ENCODE measurements at regions not wholly inside any gene's neighbourhood (a gene's known extent, or its start where the extent isn't known, plus 50 kb on each side); places are given as distances from the start of the nearest gene placed in this dataset.

- Mint-ChIP-seq H3K4me1 (ENCODE audit: low read depth, unreplicated experiment) (peaks cover 25% of the 10 kb centered on the region), H3K4me3 (ENCODE audit: unreplicated experiment) (no peak overlapping the region), H3K27me3 (ENCODE audit: insufficient read depth, unreplicated experiment) (no peaks in the 10 kb centered on the region), H3K9me3 (ENCODE audit: unreplicated experiment) (no peaks in the 10 kb centered on the region), H3K36me3 (ENCODE audit: insufficient read depth, unreplicated experiment) (no peaks in the 10 kb centered on the region), H3K27ac (ENCODE audit: unreplicated experiment) (no peak overlapping the region)
- ChIA-PET CTCF (no interaction called here), POLR2A (no interaction called here)
- TF ChIP-seq CTCF (IDR thresholded peaks at IDR 0.05; ENCODE audit: insufficient read depth in 1 of 2, low read depth in 1 of 2, low read length in 1 of 2, severe bottlenecking in 1 of 2, unreplicated experiment in 1 of 2) = no peak
- H3K27me3 ChIP-seq (replicated peaks; ENCODE audit: control insufficient read depth, insufficient read depth, low read length) = no peaks in the 10 kb centered on the region
- no peaks in the 10 kb centered on the region for H3K9me3 ChIP-seq
- intact Hi-C loops (cut with micrococcal nuclease; ENCODE audit: unreplicated experiment) = no loop called here
- BruUV-seq (replicated peaks) = no TSS peak
- no peak overlapping the region for H3K4me3 ChIP-seq (ENCODE audit: low read depth, low read length)
- no peaks in the 10 kb centered on the region for H3K36me3 ChIP-seq (ENCODE audit: control insufficient read depth, insufficient read depth, low read length)
- DNase-seq = no peak
- peaks cover 31% of the 10 kb centered on the region for H3K4me1 ChIP-seq
Measured at GRCh38 chr3:65149877-65150276, 462.1 kb upstream of the ADAMTS9 start.

GRCh38 chr3:65148687-65149086, 460.9 kb upstream of the ADAMTS9 start:
- no peaks in the 10 kb centered on the region for H3K9me3 ChIP-seq
- H3K4me3 Mint-ChIP-seq (ENCODE audit: unreplicated experiment) = no peak overlapping the region
- ChIA-PET POLR2A (no interaction called here), CTCF (no interaction called here)
- no peaks in the 10 kb centered on the region for H3K27me3 ChIP-seq (replicated peaks; ENCODE audit: control insufficient read depth, insufficient read depth, low read length)
- no peaks in the 10 kb centered on the region for H3K36me3 Mint-ChIP-seq (ENCODE audit: insufficient read depth, unreplicated experiment)
- H3K4me1 ChIP-seq = peaks cover 38% of the 10 kb centered on the region
- no peak overlapping the region for H3K27ac Mint-ChIP-seq (ENCODE audit: unreplicated experiment)
- no peak for DNase-seq
- H3K27me3 Mint-ChIP-seq (ENCODE audit: insufficient read depth, unreplicated experiment) = no peaks in the 10 kb centered on the region
- no TSS peak for BruUV-seq (replicated peaks)
- H3K4me3 ChIP-seq (ENCODE audit: low read depth, low read length) = no peak overlapping the region
- H3K4me1 Mint-ChIP-seq (ENCODE audit: low read depth, unreplicated experiment) = peaks cover 25% of the 10 kb centered on the region
- TF ChIP-seq CTCF (IDR thresholded peaks at IDR 0.05; ENCODE audit: insufficient read depth in 1 of 2, low read depth in 1 of 2, low read length in 1 of 2, severe bottlenecking in 1 of 2, unreplicated experiment in 1 of 2) = no peak
- no peaks in the 10 kb centered on the region for H3K36me3 ChIP-seq (ENCODE audit: control insufficient read depth, insufficient read depth, low read length)
- intact Hi-C loops (cut with micrococcal nuclease; ENCODE audit: unreplicated experiment) = no loop called here
- no peaks in the 10 kb centered on the region for H3K9me3 Mint-ChIP-seq (ENCODE audit: unreplicated experiment)

DNA sequence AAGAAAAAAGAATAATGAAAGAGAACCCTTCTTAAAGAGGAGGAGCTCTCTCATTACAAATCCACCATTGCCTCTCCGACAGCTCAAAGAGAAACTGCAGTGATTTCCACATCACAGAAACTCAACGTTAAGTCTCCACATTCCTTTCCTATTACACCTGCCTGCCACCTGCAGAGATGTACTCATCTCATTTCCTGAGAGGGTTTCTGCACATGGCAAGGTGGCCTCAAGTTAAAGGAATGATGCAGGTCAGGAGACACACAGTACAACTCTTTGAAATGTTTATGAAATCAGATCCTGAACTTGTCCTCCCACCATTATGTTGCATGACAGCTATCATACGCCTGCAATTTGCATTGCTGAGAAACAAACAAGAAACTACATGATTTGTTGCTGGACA, 458.4 kb upstream of the ADAMTS9 start:
- ChIA-PET POLR2A (interaction anchor here (0.5 kb wide), 1 partner anchor 538 kb away, joined by 3 read pairs; no protein-coding TSS in a partner anchor), CTCF (no interaction called here)
- H3K4me1 ChIP-seq = peaks cover 38% of the 10 kb centered on the region
- H3K9me3 ChIP-seq = no peaks in the 10 kb centered on the region
- H3K4me1 Mint-ChIP-seq (ENCODE audit: low read depth, unreplicated experiment) = peaks cover 25% of the 10 kb centered on the region
- H3K36me3 Mint-ChIP-seq (ENCODE audit: insufficient read depth, unreplicated experiment) = no peaks in the 10 kb centered on the region
- peak; percentile 62 to 69 for DNase-seq
- no peaks in the 10 kb centered on the region for H3K9me3 Mint-ChIP-seq (ENCODE audit: unreplicated experiment)
- peak overlapping the region; percentile 84 for H3K27ac Mint-ChIP-seq (ENCODE audit: unreplicated experiment)
- no peaks in the 10 kb centered on the region for H3K27me3 ChIP-seq (replicated peaks; ENCODE audit: control insufficient read depth, insufficient read depth, low read length)
- no peak overlapping the region for H3K4me3 ChIP-seq (ENCODE audit: low read depth, low read length)
- no peaks in the 10 kb centered on the region for H3K27me3 Mint-ChIP-seq (ENCODE audit: insufficient read depth, unreplicated experiment)
- intact Hi-C loops (cut with micrococcal nuclease; ENCODE audit: unreplicated experiment) = no loop called here
- no peak overlapping the region for H3K4me3 Mint-ChIP-seq (ENCODE audit: unreplicated experiment)
- BruUV-seq (replicated peaks) = no TSS peak
- H3K36me3 ChIP-seq (ENCODE audit: control insufficient read depth, insufficient read depth, low read length) = no peaks in the 10 kb centered on the region
- no peak for TF ChIP-seq CTCF (IDR thresholded peaks at IDR 0.05; ENCODE audit: insufficient read depth in 1 of 2, low read depth in 1 of 2, low read length in 1 of 2, severe bottlenecking in 1 of 2, unreplicated experiment in 1 of 2)

Measured in Caco-2 (cell line).